ENCODE measurements at regions not wholly inside any gene's neighbourhood (a gene's known extent, or its start where the extent isn't known, plus 50 kb on each side); places are given as distances from the start of the nearest gene placed in this dataset.

- no peak overlapping the region for H3K4me3 ChIP-seq (replicated peaks; ENCODE audit: low read depth, low read length)
- DNase-seq (ENCODE audit: extremely low read depth, low read depth) = no peak
- TF ChIP-seq, protein P1, sequence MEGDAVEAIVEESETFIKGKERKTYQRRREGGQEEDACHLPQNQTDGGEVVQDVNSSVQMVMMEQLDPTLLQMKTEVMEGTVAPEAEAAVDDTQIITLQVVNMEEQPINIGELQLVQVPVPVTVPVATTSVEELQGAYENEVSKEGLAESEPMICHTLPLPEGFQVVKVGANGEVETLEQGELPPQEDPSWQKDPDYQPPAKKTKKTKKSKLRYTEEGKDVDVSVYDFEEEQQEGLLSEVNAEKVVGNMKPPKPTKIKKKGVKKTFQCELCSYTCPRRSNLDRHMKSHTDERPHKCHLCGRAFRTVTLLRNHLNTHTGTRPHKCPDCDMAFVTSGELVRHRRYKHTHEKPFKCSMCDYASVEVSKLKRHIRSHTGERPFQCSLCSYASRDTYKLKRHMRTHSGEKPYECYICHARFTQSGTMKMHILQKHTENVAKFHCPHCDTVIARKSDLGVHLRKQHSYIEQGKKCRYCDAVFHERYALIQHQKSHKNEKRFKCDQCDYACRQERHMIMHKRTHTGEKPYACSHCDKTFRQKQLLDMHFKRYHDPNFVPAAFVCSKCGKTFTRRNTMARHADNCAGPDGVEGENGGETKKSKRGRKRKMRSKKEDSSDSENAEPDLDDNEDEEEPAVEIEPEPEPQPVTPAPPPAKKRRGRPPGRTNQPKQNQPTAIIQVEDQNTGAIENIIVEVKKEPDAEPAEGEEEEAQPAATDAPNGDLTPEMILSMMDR (IDR thresholded peaks at IDR 0.05; ENCODE audit: low read depth, low read length, missing control alignments) = no peak
Observed at GRCh38 chr4:179766938-179767337, 2324.7 kb upstream of the AGA start.

GRCh38 chr4:179768996-179769395 lies 2326.8 kb upstream of the AGA start:
- DNase-seq (ENCODE audit: extremely low read depth, low read depth) = no peak
- no peak overlapping the region for H3K4me3 ChIP-seq (replicated peaks; ENCODE audit: low read depth, low read length)
- TF ChIP-seq, protein P1 (IDR thresholded peaks at IDR 0.05; ENCODE audit: low read depth, low read length, missing control alignments) = no peak

DNA sequence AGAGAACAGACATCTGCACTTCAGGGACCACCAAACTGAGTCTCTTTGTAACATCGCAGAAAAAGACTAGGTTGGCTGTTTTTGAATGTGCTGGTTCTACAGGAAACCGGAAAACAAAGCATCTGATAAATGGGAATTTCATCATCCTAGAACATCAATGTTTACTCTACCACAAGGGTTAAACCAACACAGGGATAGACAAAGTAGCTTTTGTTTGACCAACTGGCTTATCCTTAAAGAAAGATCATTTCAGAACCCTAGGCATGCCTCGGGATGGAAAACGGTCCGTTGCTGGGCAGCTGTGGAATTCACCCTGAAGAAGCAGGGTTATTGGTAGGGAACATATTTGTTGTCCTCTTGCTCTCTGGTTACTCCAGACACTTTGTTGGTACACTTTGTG lies 2355.5 kb upstream of the AGA start:
- no peak for DNase-seq (ENCODE audit: extremely low read depth, low read depth)
- no peak overlapping the region for H3K4me3 ChIP-seq (replicated peaks; ENCODE audit: low read depth, low read length)
- TF ChIP-seq, protein P1 (IDR thresholded peaks at IDR 0.05; ENCODE audit: low read depth, low read length, missing control alignments) = no peak

DNA sequence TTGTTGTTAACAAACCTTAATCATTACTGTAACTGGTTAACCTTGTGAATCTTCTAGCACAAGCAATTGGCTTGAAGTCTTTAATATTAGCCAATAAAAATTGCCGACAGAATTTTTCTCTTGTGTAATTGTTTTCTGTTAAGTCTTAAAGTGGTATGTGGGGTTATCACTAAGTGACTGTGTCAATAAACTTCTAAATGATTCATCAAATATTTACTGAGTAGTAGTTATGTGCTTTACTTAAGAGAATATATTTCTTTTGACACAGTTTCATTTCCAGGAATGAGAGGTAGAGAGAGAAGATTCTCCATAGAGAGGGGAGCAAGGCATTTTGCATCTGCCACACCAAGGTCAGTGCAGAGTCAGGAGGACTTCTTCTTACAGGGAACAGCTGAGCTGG lies 2361.6 kb upstream of the AGA start:
- TF ChIP-seq, protein P1 (IDR thresholded peaks at IDR 0.05; ENCODE audit: low read depth, low read length, missing control alignments) = no peak
- DNase-seq (ENCODE audit: extremely low read depth, low read depth) = no peak
- no peak overlapping the region for H3K4me3 ChIP-seq (replicated peaks; ENCODE audit: low read depth, low read length)

- no peak overlapping the region for H3K4me3 ChIP-seq (replicated peaks; ENCODE audit: low read depth, low read length)
- TF ChIP-seq, protein P1 (IDR thresholded peaks at IDR 0.05; ENCODE audit: low read depth, low read length, missing control alignments) = no peak
- DNase-seq (ENCODE audit: extremely low read depth, low read depth) = no peak
Observed at GRCh38 chr4:179804440-179804839, 2362.2 kb upstream of the AGA start.

GRCh38 chr4:179817317-179817716 lies 2375.1 kb upstream of the AGA start:
- TF ChIP-seq, protein P1 (IDR thresholded peaks at IDR 0.05; ENCODE audit: low read depth, low read length, missing control alignments) = no peak
- no peak for DNase-seq (ENCODE audit: extremely low read depth, low read depth)
- no peak overlapping the region for H3K4me3 ChIP-seq (replicated peaks; ENCODE audit: low read depth, low read length)

DNA sequence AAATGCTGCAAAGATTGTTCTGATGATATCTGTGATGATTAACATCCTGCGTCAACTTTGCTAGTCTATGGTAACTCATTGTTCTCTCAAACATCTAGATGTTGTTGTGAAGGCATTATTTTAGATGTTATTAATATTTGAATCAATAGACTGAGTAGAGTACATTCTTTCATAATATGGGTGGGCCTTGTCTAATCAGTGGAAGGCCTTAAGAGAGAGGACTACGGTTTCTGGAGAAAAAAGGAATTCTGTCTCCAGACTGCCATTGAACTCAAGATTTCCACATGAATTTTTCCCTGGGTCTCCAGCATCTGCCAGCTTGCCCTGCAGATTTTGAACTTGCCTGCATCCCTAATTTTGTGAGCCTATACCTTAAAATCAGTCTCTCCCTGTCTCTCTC lies 2381.1 kb upstream of the AGA start:
- TF ChIP-seq, protein P1 (IDR thresholded peaks at IDR 0.05; ENCODE audit: low read depth, low read length, missing control alignments) = no peak
- DNase-seq (ENCODE audit: extremely low read depth, low read depth) = no peak
- H3K4me3 ChIP-seq (replicated peaks; ENCODE audit: low read depth, low read length) = no peak overlapping the region

Measured in HFF-Myc (cell line).